ENCODE measurements at regions not wholly inside any gene's neighbourhood (a gene's known extent, or its start where the extent isn't known, plus 50 kb on each side); places are given as distances from the start of the nearest gene placed in this dataset.
"Not testable (repeated sequence)": the region's sequence is repeated elsewhere in the genome, so short reads cannot be mapped to it uniquely, and the experiment has no call there.

- TF ChIP-seq CTCF (IDR thresholded peaks at IDR 0.05; ENCODE audit: insufficient read depth in 1 of 2, low read depth in 1 of 2, low read length in 1 of 2, severe bottlenecking in 1 of 2, unreplicated experiment in 1 of 2), result peak; percentile 50 to 60
- DNase-seq, result peak; percentile 59 to 66
- BruUV-seq (replicated peaks), result no TSS peak
- H3K4me1 ChIP-seq, result peaks cover 5% of the 10 kb centered on the region; the same call in 1 of the 2 replicates
- CTCF ChIA-PET, result interaction anchor here (0.6 to 1.4 kb wide), 13 partner anchors 10 to 408 kb away, joined by 3 to 11 read pairs (median 4); no protein-coding TSS in a partner anchor
- Mint-ChIP-seq H3K4me1 (ENCODE audit: low read depth, unreplicated experiment) (peaks cover 11% of the 10 kb centered on the region), H3K36me3 (ENCODE audit: insufficient read depth, unreplicated experiment) (peaks cover 11% of the 10 kb centered on the region), H3K9me3 (ENCODE audit: unreplicated experiment) (no peaks in the 10 kb centered on the region), H3K27me3 (ENCODE audit: insufficient read depth, unreplicated experiment) (no peaks in the 10 kb centered on the region), H3K4me3 (ENCODE audit: unreplicated experiment) (no peak overlapping the region), H3K27ac (ENCODE audit: unreplicated experiment) (no peak overlapping the region)
- H3K9me3 ChIP-seq, result no peaks in the 10 kb centered on the region
- no peaks in the 10 kb centered on the region for H3K27me3 ChIP-seq (replicated peaks; ENCODE audit: control insufficient read depth, insufficient read depth, low read length)
- no peak overlapping the region for H3K4me3 ChIP-seq (ENCODE audit: low read depth, low read length)
- no peaks in the 10 kb centered on the region for H3K36me3 ChIP-seq (ENCODE audit: control insufficient read depth, insufficient read depth, low read length)
- POLR2A ChIA-PET, result no interaction called here
- intact Hi-C loops (cut with micrococcal nuclease; ENCODE audit: unreplicated experiment), result loop anchor here (1.0 to 5.0 kb wide), 3 partner anchors 136 to 247 kb away; no protein-coding TSS in a partner anchor
Measured at GRCh38 chr10:32210306-32211045, 136.5 kb downstream of the EPC1 start.

- not testable (repeated sequence) for H3K4me1 Mint-ChIP-seq (ENCODE audit: low read depth, unreplicated experiment)
Measured at GRCh38 chr10:32208005-32208404, 139.0 kb downstream of the EPC1 start.

GRCh38 chr10:32207544-32207943, 139.4 kb downstream of the EPC1 start:
- DNase-seq, result peak; percentile 79 to 84

More at GRCh38 chr10:32208005-32208404, 139.0 kb downstream of the EPC1 start:
- ChIA-PET CTCF (interaction anchor here (0.6 to 1.0 kb wide), 3 partner anchors 37 to 346 kb away, joined by 3 to 4 read pairs (median 3); no protein-coding TSS in a partner anchor), POLR2A (interaction anchor here (0.6 kb wide), 1 partner anchor 37 kb away, joined by 7 read pairs; no protein-coding TSS in a partner anchor)
- DNase-seq; H3K27me3 ChIP-seq (replicated peaks; ENCODE audit: control insufficient read depth, insufficient read depth, low read length); H3K27ac Mint-ChIP-seq (ENCODE audit: unreplicated experiment); BruUV-seq (replicated peaks); H3K9me3 ChIP-seq; H3K36me3 ChIP-seq (ENCODE audit: control insufficient read depth, insufficient read depth, low read length); H3K4me3 Mint-ChIP-seq (ENCODE audit: unreplicated experiment); H3K4me3 ChIP-seq (ENCODE audit: low read depth, low read length); H3K4me1 ChIP-seq; H3K27me3 Mint-ChIP-seq (ENCODE audit: insufficient read depth, unreplicated experiment): not testable (repeated sequence)
- intact Hi-C loops (cut with micrococcal nuclease; ENCODE audit: unreplicated experiment), result loop anchor here (5.0 kb wide), 1 partner anchor 261 kb away; no protein-coding TSS in a partner anchor
- Mint-ChIP-seq H3K9me3 (ENCODE audit: unreplicated experiment) (peaks cover 11% of the 10 kb centered on the region), H3K36me3 (ENCODE audit: insufficient read depth, unreplicated experiment) (peaks cover 11% of the 10 kb centered on the region)

More at GRCh38 chr10:32207544-32207943, 139.4 kb downstream of the EPC1 start:
- Mint-ChIP-seq H3K27ac (ENCODE audit: unreplicated experiment) (no peak overlapping the region), H3K4me3 (ENCODE audit: unreplicated experiment) (no peak overlapping the region), H3K9me3 (ENCODE audit: unreplicated experiment) (peaks cover 16% of the 10 kb centered on the region), H3K27me3 (ENCODE audit: insufficient read depth, unreplicated experiment) (no peaks in the 10 kb centered on the region), H3K4me1 (ENCODE audit: low read depth, unreplicated experiment) (peaks cover 7% of the 10 kb centered on the region), H3K36me3 (ENCODE audit: insufficient read depth, unreplicated experiment) (peaks cover 11% of the 10 kb centered on the region)
- no peak overlapping the region for H3K4me3 ChIP-seq (ENCODE audit: low read depth, low read length)
- ChIA-PET POLR2A (interaction anchor here (0.6 kb wide), 2 partner anchors 21 to 37 kb away, joined by 7 to 16 read pairs; no protein-coding TSS in a partner anchor), CTCF (interaction anchor here (0.6 to 1.0 kb wide), 3 partner anchors 36 to 345 kb away, joined by 3 to 4 read pairs (median 3); no protein-coding TSS in a partner anchor)
- H3K9me3 ChIP-seq, result no peaks in the 10 kb centered on the region
- no peaks in the 10 kb centered on the region for H3K27me3 ChIP-seq (replicated peaks; ENCODE audit: control insufficient read depth, insufficient read depth, low read length)
- peak; percentile 90 to 97 for TF ChIP-seq CTCF (IDR thresholded peaks at IDR 0.05; ENCODE audit: insufficient read depth in 1 of 2, low read depth in 1 of 2, low read length in 1 of 2, severe bottlenecking in 1 of 2, unreplicated experiment in 1 of 2)
- intact Hi-C loops (cut with micrococcal nuclease; ENCODE audit: unreplicated experiment), result loop anchor here (1.0 to 5.0 kb wide), 7 partner anchors 16 to 370 kb away; no protein-coding TSS in a partner anchor
- H3K4me1 ChIP-seq, result peaks cover 5% of the 10 kb centered on the region; the same call in 1 of the 2 replicates
- BruUV-seq (replicated peaks), result no TSS peak
- H3K36me3 ChIP-seq (ENCODE audit: control insufficient read depth, insufficient read depth, low read length), result no peaks in the 10 kb centered on the region

Data from Caco-2 (cell line).